ES-I3 (cell line): ENCODE measurements at regions not wholly inside any gene's neighbourhood (a gene's known extent, or its start where the extent isn't known, plus 50 kb on each side); places are given as distances from the start of the nearest gene placed in this dataset.
"Not testable (repeated sequence)": the region's sequence is repeated elsewhere in the genome, so short reads cannot be mapped to it uniquely, and the experiment has no call there.

Experiments
- H3K36me3 ChIP-seq: 2 replicates; pipeline ENCODE4 v1.6.1; 2013; ENCODE audit warnings: mild to moderate bottlenecking, low read length, control low read depth, moderate library complexity; ENCODE audit not compliant: insufficient read depth
- H3K4me1 ChIP-seq: 2 replicates; pipeline ENCODE4 v1.6.1; 2013; ENCODE audit warnings: mild to moderate bottlenecking, control low read depth, low read length; ENCODE audit not compliant: insufficient read depth
- H3K9ac ChIP-seq: 2 replicates; pipeline ENCODE4 v1.6.1; 2013; ENCODE audit warnings: low read depth, mild to moderate bottlenecking, low read length, moderate library complexity
- H3K9me3 ChIP-seq: 2 replicates; pipeline ENCODE4 v1.6.1; 2013; ENCODE audit warnings: mild to moderate bottlenecking, low read length, moderate library complexity; ENCODE audit not compliant: control insufficient read depth, insufficient read depth

DNA sequence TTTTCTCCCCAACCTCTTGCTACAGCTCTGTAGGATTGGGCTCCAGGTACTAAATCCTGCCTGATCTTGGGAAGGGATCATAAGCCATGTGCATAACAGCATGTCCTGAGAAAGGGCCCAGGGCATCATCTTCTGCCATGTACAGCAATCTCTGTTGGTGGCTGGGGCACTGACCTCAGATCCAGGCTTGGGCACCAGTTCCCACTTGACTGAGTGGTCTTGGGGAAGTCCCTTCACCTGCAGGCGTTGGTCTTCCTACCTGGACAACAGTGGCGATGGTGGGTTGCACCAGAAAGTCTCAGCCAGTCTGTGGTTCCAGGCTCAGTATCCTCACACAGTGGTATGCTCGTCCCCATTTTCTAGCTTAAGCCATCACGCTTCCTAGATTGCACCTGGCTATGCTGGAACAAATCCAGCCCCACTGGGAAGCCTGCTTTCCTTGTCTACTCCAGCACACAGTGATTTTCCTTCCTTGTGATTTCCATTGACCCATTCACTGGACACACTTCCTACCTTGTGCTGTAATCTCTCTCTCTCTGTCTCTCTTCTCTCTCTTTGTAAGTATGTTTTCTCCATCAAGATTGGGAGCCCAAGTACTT lies 121.7 kb upstream of the PITX1 start:
- Histone ChIP-seq H3K4me1 (no peaks in the 10 kb centered on the region), H3K9me3 (no peaks in the 10 kb centered on the region), H3K9ac (no peak overlapping the region), H3K36me3 (no peaks in the 10 kb centered on the region)

DNA sequence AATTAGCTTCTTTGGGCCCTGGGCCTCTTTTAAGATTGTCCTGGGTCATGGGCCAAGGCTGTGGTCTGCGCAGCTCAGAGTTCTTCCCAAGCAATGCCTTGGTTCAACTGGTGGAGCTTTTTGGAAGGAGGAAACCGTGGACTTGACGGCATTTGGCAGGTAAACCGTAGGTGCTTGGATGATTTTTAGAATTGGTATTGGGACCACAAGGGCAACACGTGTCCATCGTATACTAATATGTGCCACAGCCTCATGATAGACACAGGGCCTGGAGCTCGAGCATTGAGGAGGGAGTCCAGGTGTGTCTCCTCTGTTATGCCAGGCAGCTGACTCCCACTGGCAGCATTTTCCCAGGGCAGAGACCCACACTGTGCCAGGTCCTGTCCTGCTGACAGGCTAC lies 120.9 kb upstream of the PITX1 start:
- Histone ChIP-seq H3K9ac (no peak overlapping the region), H3K36me3 (no peaks in the 10 kb centered on the region), H3K9me3 (no peaks in the 10 kb centered on the region), H3K4me1 (no peaks in the 10 kb centered on the region)

DNA sequence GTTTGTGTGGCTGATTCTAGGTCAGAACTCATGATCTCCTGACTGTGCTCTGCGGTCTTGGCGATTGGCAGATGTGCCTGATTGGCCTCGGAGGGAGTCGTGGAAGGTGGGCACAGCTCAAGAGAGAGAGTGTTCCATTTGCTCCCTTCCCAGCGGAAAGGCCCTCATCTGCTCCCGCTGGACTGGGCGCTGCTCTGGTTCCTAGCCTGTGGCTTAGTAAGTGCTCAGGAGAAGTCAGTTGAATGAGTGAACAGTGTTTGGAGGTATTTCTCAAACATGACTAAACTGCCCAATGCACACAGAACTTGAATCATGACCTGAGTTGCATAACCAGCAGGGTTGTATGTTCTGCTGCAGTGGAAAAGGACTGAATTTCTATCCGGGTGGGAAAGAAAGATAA lies 120.2 kb upstream of the PITX1 start:
- no peaks in the 10 kb centered on the region for H3K36me3 ChIP-seq
- H3K9me3 ChIP-seq, result no peaks in the 10 kb centered on the region
- no peak overlapping the region for H3K9ac ChIP-seq
- no peaks in the 10 kb centered on the region for H3K4me1 ChIP-seq

GRCh38 chr5:135153661-135154060 lies 119.6 kb upstream of the PITX1 start:
- no peaks in the 10 kb centered on the region for H3K9me3 ChIP-seq
- H3K9ac ChIP-seq, result no peak overlapping the region
- no peaks in the 10 kb centered on the region for H3K4me1 ChIP-seq
- H3K36me3 ChIP-seq, result no peaks in the 10 kb centered on the region

DNA sequence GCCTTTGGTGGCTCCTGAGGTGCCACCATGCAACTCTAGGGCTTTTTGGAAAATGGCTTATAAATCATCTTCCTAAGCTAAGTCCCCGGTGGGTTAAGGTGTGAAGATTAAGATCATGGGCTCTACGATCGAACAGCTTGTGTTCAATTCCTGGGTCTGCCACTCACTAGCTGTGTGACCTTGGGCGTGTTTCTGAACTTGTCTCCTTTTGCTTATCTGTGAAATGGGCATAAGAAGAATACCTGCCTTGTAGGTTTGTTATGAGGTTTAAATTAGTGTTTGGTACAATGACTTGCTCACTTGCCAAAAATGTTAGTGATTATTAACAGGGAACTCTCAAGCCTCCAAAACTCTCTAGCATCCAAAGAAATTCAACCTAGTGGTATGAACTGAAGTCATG lies 119.2 kb upstream of the PITX1 start:
- no peaks in the 10 kb centered on the region for H3K9me3 ChIP-seq
- no peaks in the 10 kb centered on the region for H3K4me1 ChIP-seq
- no peaks in the 10 kb centered on the region for H3K36me3 ChIP-seq
- H3K9ac ChIP-seq, result no peak overlapping the region

- not testable (repeated sequence) for H3K9ac ChIP-seq, H3K9me3 ChIP-seq, H3K36me3 ChIP-seq, H3K4me1 ChIP-seq
These were observed 117.6 kb upstream of the PITX1 start for GRCh38 chr5:135151660-135152059.

GRCh38 chr5:135151256-135151655 lies 117.2 kb upstream of the PITX1 start:
- Histone ChIP-seq H3K36me3 (no peaks in the 10 kb centered on the region), H3K4me1 (no peaks in the 10 kb centered on the region), H3K9ac (no peak overlapping the region), H3K9me3 (no peaks in the 10 kb centered on the region)

DNA sequence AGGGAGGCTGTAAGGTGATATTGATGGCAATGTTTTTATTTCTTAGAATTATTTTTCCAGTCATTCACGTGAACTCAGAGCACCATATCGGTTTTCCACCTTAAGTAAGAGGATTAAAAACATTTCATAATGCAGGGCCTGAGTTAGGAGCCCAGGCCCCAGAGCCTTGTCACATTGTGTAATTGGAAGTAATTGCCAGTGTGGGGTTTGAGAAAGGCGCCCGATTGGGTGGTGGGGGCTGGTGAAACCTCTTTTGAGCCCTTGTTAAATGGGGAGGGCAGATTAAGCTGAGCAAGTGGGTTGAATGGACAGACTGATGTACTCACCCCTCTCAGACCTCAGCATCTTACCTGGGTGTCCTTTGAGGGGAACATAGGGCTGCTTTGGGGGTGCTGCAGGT lies 116.7 kb upstream of the PITX1 start:
- no peak overlapping the region for H3K9ac ChIP-seq
- H3K36me3 ChIP-seq, result no peaks in the 10 kb centered on the region
- H3K9me3 ChIP-seq, result no peaks in the 10 kb centered on the region
- H3K4me1 ChIP-seq, result no peaks in the 10 kb centered on the region

DNA sequence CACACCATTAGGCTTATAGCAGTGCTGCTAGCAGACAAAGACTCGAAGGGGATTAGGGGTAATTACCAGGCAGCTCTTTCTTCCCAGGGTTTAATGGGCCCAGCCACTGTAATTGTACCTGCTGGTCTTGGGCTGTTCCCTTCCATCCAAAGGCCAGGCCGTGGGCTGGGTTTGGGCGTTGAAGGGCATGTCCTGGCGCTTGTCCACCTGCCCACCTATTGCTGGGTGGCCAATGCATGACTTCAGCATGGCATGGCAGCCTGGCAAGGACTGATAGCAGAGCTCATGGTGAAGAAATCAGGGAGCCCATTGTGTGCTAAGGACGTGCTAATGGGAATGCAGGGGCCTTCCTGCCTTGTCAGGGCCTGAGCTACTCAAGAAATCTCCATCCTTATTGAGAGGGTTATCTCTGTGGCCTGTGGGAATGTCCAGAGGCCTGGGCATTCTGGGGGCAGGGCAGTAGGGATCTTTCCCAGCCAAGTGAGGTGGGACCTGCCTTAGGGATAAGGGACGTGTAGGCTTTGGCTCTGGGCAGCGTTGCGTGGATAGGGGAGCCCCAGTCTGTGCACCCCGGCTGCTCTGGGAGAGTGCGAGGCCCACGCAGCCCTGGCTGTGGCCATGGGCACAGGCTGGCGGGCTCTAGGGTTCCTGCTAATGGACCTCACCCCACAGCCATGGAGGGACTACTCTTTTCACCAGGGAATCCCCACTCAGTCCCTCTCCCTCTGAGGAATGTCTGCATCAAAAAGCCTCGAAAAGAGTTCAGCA lies 116.1 kb upstream of the PITX1 start:
- Histone ChIP-seq H3K9me3 (no peaks in the 10 kb centered on the region), H3K4me1 (no peaks in the 10 kb centered on the region), H3K9ac (no peak overlapping the region), H3K36me3 (no peaks in the 10 kb centered on the region)

DNA sequence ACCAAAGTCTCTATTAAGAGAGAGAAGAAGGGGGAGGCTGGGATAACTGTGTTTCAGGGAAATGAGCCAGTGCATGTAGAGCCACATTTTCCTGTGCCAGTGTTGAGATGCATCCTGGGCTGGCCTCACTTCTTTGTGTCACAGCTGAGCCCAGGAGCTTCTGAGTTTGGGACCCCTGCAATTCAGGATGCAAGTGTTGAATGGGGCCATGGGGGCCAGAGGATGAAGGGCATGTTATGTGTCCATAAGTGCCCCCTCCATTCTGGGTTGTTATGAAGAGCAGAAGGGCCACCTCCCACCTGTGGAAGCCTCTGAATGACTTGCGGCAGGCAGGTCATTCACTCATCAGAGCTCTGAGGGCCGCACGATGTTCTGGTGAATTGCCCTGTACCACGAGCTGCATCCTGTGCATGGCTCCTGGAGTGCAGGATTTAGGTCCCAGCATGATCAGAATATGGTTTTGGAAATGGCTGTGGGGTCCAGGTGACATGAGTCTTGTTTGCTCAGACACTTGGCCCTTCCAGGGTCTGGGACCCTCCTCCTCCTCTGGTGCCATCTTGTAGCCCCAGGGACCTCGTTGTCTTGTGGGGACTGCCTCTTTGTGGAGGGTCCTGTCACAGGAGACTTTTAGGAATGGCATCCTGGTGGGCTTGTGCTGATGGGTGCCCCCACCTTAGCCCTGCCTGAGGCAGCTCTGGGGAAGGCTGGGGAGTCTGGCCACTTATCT lies 115.4 kb upstream of the PITX1 start:
- no peaks in the 10 kb centered on the region for H3K4me1 ChIP-seq
- no peak overlapping the region for H3K9ac ChIP-seq
- no peaks in the 10 kb centered on the region for H3K36me3 ChIP-seq
- no peaks in the 10 kb centered on the region for H3K9me3 ChIP-seq

DNA sequence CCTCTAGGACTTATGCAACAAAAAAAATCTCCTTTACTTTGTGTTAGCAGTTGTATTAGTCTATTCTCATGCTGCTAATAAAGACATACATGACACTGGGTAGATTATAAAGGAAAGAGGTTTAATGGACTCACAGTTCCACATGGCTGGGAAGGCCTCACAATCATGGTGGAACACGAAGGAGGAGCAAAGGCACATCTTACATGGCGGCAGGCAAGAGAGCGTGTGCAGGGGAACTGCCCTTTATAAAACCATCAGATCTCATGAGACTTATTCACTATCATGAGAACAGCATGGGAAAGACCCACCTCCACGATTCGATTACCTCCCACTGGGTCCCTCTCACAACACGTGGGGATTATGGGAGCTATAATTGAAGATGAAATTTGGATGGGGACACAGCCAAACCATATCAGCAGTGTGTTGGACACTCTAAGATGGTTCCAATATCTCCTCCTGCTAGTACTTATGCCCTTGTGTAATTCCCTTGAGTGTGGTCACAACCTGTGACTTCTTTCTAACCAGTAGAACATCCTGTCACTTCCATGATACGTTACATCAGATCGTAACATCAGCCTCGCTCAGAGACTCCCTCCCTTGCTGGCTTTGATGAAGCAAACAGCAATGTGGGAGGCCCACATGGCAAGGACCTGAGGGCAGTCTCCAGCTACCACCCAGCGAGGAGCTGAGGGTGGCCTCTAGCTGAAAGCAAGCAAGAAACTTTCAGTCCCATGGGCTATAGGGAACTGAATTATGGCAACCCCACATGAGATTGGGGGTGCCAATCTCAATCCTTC lies 113.5 kb upstream of the PITX1 start:
- no peaks in the 10 kb centered on the region for H3K36me3 ChIP-seq

DNA sequence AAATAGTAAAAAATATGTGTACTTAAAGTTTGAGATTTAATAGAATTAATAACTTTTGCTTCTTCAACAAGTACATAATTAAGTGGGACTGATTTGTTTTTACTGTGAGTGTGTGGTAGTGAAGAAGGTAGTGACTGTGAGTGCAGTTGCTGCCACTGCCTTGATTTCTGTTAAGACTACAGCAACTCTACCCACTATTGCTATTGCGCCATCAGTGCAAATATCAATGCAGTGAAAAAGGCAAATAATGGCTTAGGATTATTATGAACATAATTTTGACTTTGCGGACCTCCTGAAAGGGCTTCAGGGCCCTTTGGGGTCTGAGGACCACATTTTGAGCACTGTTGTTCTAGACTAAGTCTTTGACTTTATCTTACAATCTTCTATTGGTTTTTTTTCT lies 112.0 kb upstream of the PITX1 start:
- Histone ChIP-seq H3K9me3 (no peaks in the 10 kb centered on the region), H3K4me1 (no peaks in the 10 kb centered on the region), H3K36me3 (no peaks in the 10 kb centered on the region), H3K9ac (no peak overlapping the region)

More for the DNA sequence above, 113.5 kb upstream of the PITX1 start:
- no peaks in the 10 kb centered on the region for H3K9me3 ChIP-seq
- H3K4me1 ChIP-seq, result no peaks in the 10 kb centered on the region
- H3K9ac ChIP-seq, result no peak overlapping the region

- H3K4me1 ChIP-seq, H3K9ac ChIP-seq, H3K36me3 ChIP-seq, H3K9me3 ChIP-seq: not testable (repeated sequence)
These were observed 109.7 kb upstream of the PITX1 start for GRCh38 chr5:135143682-135144081.
